ENCODE measurements at regions not wholly inside any gene's neighbourhood (a gene's known extent, or its start where the extent isn't known, plus 50 kb on each side); places are given as distances from the start of the nearest gene placed in this dataset.
"Not testable (repeated sequence)": the region's sequence is repeated elsewhere in the genome, so short reads cannot be mapped to it uniquely, and the experiment has no call there.

- peak; percentile 89 for DNase-seq
Measured at GRCh38 chr12:124379938-124380754, 85.3 kb downstream of the RFLNA start.

- DNase-seq: no peak
Measured at GRCh38 chr12:124379379-124379937, 84.6 kb downstream of the RFLNA start.

- DNase-seq: no peak
Measured at GRCh38 chr12:124378926-124379325, 84.0 kb downstream of the RFLNA start.

GRCh38 chr12:124377981-124378509 lies 83.2 kb downstream of the RFLNA start:
- DNase-seq: no peak

GRCh38 chr12:124376435-124376834 lies 81.5 kb downstream of the RFLNA start:
- DNase-seq: no peak

GRCh38 chr12:124375789-124376175 lies 80.9 kb downstream of the RFLNA start:
- DNase-seq: no peak

GRCh38 chr12:124375141-124375788 lies 80.4 kb downstream of the RFLNA start:
- DNase-seq: no peak

GRCh38 chr12:124374567-124374966 lies 79.7 kb downstream of the RFLNA start:
- DNase-seq: no peak

- no peak for DNase-seq
Measured at GRCh38 chr12:124374147-124374546, 79.3 kb downstream of the RFLNA start.

GRCh38 chr12:124373701-124374100 lies 78.8 kb downstream of the RFLNA start:
- not testable (repeated sequence) for DNase-seq

GRCh38 chr12:124372831-124373230 lies 77.9 kb downstream of the RFLNA start:
- DNase-seq: no peak

- DNase-seq: no peak
Measured at GRCh38 chr12:124371970-124372555, 77.2 kb downstream of the RFLNA start.

GRCh38 chr12:124371366-124371765 lies 76.5 kb downstream of the RFLNA start:
- DNase-seq: no peak

- DNase-seq: no peak
Measured at GRCh38 chr12:124370851-124371250, 76.0 kb downstream of the RFLNA start.

GRCh38 chr12:124370384-124370783 lies 75.5 kb downstream of the RFLNA start:
- no peak for DNase-seq

- DNase-seq: no peak
Measured at GRCh38 chr12:124369827-124370378, 75.0 kb downstream of the RFLNA start.

GRCh38 chr12:124369055-124369826 lies 74.3 kb downstream of the RFLNA start:
- peak; percentile 60 for DNase-seq

- no peak for DNase-seq
Measured at GRCh38 chr12:124368421-124369032, 73.6 kb downstream of the RFLNA start.

GRCh38 chr12:124365726-124366430 lies 71.0 kb downstream of the RFLNA start:
- no peak for DNase-seq

All from fibroblast of skin of right quadriceps (primary cell).